Left lobe of liver (tissue), 2 donors: ENCODE measurements at regions not wholly inside any gene's neighbourhood (a gene's known extent, or its start where the extent isn't known, plus 50 kb on each side); places are given as distances from the start of the nearest gene placed in this dataset.
"Not testable (repeated sequence)": the region's sequence is repeated elsewhere in the genome, so short reads cannot be mapped to it uniquely, and the experiment has no call there.

Source experiments
- ATAC-seq: fragments of 200-7000 bp; cut with Tn5 transposase; one replicate; pipeline ENCODE4 v1.9.1; 2020; ENCODE audit warnings: mild to moderate bottlenecking, moderate library complexity
- DNase-seq: peaks from one replicate; pipeline ENCODE4 v3.0.0-alpha.2; 2020; ENCODE audit warnings: low spot score
- donor health status: DM: no; HTN: no; CAD: no; lungs with moderate emphysema.
- donor health status: DM: no; HTN: yes; CAD: no.

GRCh38 chr15:45863881-45864580 is 229.2 kb downstream of the SQOR start:
- ATAC-seq (no peak), DNase-seq (no peak)

DNA sequence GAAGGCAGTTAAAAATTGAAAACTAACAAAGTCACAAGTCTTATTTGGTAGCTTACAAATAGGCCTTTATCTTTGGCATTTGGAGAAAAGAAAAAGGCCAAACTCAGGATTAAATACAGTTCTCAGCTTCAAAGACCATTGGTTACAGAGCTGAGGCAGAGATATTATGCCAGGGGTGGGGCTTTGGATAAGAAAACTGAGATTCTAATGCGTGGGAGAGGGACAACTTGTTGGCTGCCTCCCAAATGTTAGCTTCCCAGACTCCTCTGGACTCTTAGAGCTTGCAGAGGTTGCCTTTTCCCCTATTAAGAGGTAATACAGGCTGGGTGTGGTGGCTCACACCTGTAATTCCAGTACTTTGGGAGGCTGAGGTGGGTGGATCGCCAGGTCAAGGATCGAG is 231.8 kb downstream of the SQOR start:
- DNase-seq (no peak), ATAC-seq (no peak)

GRCh38 chr15:45867281-45867680 is 232.5 kb downstream of the SQOR start:
- ATAC-seq (no peak), DNase-seq (no peak)

- ATAC-seq (no peak), DNase-seq (no peak)
These were observed 233.4 kb downstream of the SQOR start for GRCh38 chr15:45868109-45868691.

GRCh38 chr15:45869034-45869668 is 234.3 kb downstream of the SQOR start:
- no peak for DNase-seq
- no peak for ATAC-seq

DNA sequence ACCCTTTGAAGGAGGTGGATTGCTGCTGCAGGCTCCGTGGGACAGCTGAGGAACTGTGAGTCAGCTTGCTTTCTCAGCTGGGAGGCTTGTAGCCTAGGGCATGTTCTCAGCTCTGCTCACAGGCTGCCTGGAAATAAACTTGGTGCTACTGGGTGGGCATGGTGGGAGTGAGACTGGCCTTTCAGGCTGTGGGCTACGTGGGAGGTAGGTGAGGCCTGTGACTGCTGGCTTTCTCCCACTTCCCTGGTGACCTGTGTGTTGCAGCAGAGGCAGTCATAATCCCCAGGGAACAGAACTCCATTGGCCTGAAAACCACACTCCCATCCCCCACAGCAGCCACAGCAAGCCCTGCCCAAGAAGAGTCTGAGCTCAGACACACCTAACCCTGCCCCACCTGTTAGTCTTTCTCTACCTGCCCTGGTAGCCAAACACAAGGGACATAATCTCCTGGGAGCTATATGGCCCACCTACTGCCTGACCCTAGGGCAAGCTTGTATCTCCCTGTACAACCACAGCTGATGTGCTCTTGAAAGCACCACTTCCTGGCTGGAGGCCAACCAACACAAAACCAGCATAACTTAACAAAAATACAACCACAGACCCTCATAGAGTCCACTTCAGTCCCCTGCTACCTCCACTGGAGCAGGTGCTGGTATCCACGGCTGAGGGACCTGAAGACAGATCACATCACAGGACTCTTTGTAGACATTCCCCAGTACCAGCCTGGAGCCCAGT is 236.5 kb downstream of the SQOR start:
- no peak for ATAC-seq

GRCh38 chr15:45873781-45874180 is 239.0 kb downstream of the SQOR start:
- DNase-seq (no peak), ATAC-seq (no peak)

More for the DNA sequence above, 236.5 kb downstream of the SQOR start:
- no peak for DNase-seq

- not testable (repeated sequence) for ATAC-seq, DNase-seq
These were observed 239.7 kb downstream of the SQOR start for GRCh38 chr15:45874566-45874965.

GRCh38 chr15:45884289-45884688 is 249.5 kb downstream of the SQOR start:
- ATAC-seq (no peak), DNase-seq (no peak)

GRCh38 chr15:45884755-45885445 is 250.1 kb downstream of the SQOR start:
- DNase-seq (no peak), ATAC-seq (peak; percentile 47)

DNA sequence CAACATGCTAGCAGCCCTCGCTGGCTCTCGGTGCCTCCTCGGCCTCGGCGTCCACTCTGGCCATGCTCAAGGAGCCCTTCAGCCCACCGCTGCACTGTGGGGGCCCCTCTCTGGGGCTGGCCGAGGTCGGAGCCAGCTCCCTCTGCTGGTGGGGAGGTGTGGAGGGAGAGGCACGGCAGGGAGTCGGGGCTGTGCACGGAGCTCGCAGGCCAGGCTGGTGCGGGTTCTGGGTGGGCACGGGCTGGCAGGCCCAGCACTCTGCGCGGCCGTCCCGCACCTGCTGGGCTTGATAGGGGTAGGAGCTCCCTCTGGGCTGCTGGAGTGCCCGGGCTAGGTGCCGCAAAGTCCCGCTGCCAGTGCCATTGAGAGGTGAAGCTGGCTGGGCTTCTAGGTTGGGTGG is 251.0 kb downstream of the SQOR start:
- DNase-seq, result no peak
- no peak for ATAC-seq

DNA sequence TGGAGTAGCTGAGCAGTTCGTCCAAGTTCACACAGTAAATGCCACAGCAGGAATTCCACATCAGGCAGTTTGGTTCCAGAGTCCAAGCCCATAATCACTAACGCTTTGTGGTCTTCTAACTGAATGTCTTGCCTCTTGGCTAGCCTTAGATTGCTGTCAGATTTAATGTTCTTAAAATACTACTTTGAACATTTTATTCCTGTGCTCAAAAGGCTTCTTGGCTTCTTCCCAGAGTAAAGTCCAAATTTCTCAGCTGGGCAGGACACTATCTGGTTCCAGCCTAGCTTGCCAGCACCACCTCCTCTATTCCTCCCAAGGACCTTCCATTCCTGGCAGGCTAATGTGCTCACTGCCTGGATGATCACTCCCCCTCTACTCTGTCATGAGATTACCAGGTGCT is 256.9 kb downstream of the SQOR start:
- no peak for DNase-seq
- ATAC-seq, result peak; percentile 64

- DNase-seq (no peak), ATAC-seq (no peak)
These were observed 257.4 kb downstream of the SQOR start for GRCh38 chr15:45892182-45892581.

GRCh38 chr15:45903283-45903682 is 268.5 kb downstream of the SQOR start:
- ATAC-seq (no peak), DNase-seq (no peak)

GRCh38 chr15:45904019-45904418 is 269.2 kb downstream of the SQOR start:
- ATAC-seq (no peak), DNase-seq (no peak)

GRCh38 chr15:45906230-45906629 is 271.4 kb downstream of the SQOR start:
- no peak for DNase-seq

DNA sequence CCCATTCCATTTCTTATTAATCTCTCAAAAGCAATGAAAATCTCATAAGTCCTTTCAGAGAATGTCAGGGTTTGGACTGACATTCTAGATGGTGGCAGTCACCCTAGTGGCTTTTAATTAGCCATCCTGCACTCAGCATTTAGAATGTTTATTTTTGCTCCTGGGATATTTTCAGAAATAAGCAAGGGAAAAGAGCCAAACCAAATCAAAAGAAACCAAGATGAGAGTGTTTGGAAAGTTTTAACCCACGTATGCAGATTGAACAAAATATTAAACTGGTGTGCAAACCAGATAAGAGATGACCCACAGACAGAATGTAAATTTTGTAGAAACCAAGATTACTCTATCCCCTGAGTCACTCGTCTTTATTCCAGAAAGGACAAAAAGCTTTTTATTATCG is 275.8 kb downstream of the SQOR start:
- ATAC-seq, result no peak
- no peak for DNase-seq

More at GRCh38 chr15:45906230-45906629, 271.4 kb downstream of the SQOR start:
- no peak for ATAC-seq

DNA sequence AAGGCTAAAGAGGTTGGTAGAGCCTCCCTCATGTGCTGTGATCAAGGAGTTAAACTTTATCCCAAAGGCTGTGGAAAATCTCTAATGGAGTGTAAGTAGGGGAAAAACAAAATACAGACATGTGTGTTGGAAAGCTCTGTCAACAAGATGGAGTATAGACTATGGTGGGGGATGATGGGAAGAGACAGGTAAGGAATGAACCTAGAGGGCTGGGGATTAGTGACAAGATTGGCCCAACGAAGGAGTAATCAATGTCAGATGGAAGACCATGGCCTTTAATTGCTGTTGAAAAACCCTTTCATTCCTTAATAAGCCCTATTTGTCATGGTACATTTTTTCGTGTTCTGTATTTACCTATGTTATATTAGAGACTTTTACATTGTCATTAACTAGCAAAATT is 278.6 kb downstream of the SQOR start:
- no peak for ATAC-seq

GRCh38 chr15:45914425-45914824 is 279.6 kb downstream of the SQOR start:
- DNase-seq, result no peak
- no peak for ATAC-seq

More for the DNA sequence above, 278.6 kb downstream of the SQOR start:
- DNase-seq, result no peak

- ATAC-seq (no peak), DNase-seq (no peak)
These were observed 284.0 kb downstream of the SQOR start for GRCh38 chr15:45918839-45919238.

DNA sequence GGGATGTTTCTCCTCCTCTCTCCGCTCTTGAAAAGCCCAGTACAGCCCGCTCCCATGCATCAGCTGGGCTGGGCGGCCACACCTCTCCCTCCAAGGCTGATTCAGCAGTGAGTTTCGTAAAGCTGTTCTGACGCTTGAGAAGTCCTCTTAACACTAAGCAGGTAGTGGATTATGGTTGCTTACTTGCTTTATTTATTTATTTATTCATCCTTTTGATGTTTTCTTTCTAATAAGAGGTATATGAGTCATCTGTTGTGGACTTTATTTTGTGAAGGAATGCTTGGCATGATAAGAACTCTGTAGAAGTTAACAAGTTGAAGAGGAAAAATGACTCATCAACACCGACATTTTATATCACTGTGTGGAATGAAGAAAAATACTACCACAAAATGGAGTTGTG is 285.0 kb downstream of the SQOR start:
- ATAC-seq (no peak), DNase-seq (no peak)
